Vagina (tissue), 2 donors: ENCODE measurements at regions not wholly inside any gene's neighbourhood (a gene's known extent, or its start where the extent isn't known, plus 50 kb on each side); places are given as distances from the start of the nearest gene placed in this dataset.

Source experiments
- CTCF ChIP-seq, 3 experiments: fragments of 450-650 bp in 2 of 3; fragments of 200-600 bp in 1 of 3; sonication (generic) in 1 of 3; IDR thresholded peaks; one replicate each; pipeline ENCODE4 v1.5.1; 2017 to 2019; ENCODE audit warnings: antibody characterized with exemption in 3 of 3, mild to moderate bottlenecking in 2 of 3, moderate library complexity in 2 of 3
- POLR2A ChIP-seq, 2 donors: fragments of 450-650 bp; IDR thresholded peaks; one replicate each; pipeline ENCODE4 v1.6.1; 2017; ENCODE audit warnings: antibody characterized with exemption in 2 of 2, mild to moderate bottlenecking in 2 of 2, moderate library complexity in 2 of 2

DNA sequence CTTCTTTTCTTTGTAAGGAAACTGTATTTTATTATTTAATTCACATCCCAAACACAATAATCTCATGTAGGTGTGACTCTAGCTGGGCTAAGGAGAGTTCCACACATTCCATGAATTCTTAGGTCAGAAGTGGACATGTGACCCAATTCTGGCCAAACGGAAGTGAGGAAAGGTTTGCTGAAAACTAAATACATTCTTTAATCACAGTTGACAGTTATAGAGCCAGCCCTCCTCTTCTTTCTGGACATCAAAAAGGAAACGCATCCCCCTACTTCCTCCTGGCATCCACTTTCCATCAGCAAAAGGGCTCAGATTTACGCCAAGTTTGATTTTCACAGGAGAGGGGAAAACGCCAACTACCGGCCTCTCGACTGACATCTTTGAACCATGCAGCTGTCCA is 774.4 kb upstream of the POM121L12 start:
- TF ChIP-seq CTCF (IDR thresholded peaks at IDR 0.05) (no peak), POLR2A (IDR thresholded peaks at IDR 0.05) (no peak)
